Choroid plexus epithelial cell (primary cell): ENCODE measurements at regions not wholly inside any gene's neighbourhood (a gene's known extent, or its start where the extent isn't known, plus 50 kb on each side); places are given as distances from the start of the nearest gene placed in this dataset.
A peak's percentile ranks its signal among the peaks of the same experiment; 100 is the strongest.

Experiments
- DNase-seq: peaks from one replicate; pipeline ENCODE4 v3.0.0-alpha.2; 2010; ENCODE audit warnings: low read depth
- H3K4me3 ChIP-seq: 2 replicates; pipeline ENCODE4 v1.5.1; 2011; ENCODE audit warnings: low read depth, mild to moderate bottlenecking, control low read depth, low read length, moderate library complexity
- CTCF ChIP-seq: conservative IDR thresholded peaks from 2 replicates; pipeline ENCODE4 v1.5.1; 2011; ENCODE audit warnings: low read depth, mild to moderate bottlenecking, control low read depth, inconsistent platforms, low read length, moderate library complexity

DNA sequence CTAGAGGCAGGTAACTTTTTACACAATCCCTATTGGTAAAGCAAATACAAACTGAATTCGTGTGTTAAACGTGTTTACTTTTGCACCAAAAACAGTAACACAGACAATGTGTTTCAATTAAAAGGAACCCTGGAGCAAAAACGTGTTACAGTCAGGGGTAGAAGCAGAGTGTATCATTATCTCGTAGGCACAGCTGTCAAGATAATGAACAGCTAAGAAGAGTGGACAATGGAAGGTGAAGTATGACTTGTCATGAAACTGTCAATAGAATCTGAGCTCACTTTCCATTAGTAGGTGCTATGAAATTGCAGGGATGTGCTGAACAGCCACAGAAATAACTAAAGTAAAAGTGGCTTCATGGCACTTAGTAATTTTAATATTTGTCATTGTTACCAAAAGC is 1229.8 kb upstream of the WWC1 start:
- no peak overlapping the region for H3K4me3 ChIP-seq
- TF ChIP-seq CTCF: no peak
- DNase-seq: no peak

- DNase-seq: no peak
These were observed 1228.3 kb upstream of the WWC1 start for GRCh38 chr5:167063116-167063515.

DNA sequence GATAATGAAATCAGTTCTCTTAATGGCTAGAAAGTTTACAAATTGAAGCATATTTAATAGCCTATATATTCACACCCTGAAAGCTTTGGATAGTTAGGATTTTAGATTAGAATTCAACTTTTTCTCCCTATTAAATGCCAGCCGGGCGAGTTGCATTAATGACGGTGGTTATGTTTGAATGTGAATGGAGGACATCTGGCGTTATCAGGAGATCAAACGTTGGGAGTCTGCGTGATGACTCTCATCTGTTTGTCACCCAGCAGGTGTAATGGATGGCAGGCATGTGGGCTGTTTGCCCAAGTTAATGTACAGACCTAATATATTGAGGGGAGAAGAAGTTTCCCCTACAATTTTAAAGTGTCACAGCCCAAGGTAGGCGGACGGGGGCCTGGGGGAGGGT is 1227.7 kb upstream of the WWC1 start:
- no peak for DNase-seq
- no peak overlapping the region for H3K4me3 ChIP-seq
- no peak for TF ChIP-seq CTCF

More at GRCh38 chr5:167063116-167063515, 1228.3 kb upstream of the WWC1 start:
- TF ChIP-seq CTCF: no peak
- no peak overlapping the region for H3K4me3 ChIP-seq

- no peak overlapping the region for H3K4me3 ChIP-seq
- peak; percentile 4 for DNase-seq
- TF ChIP-seq CTCF: no peak
These were observed 1227.2 kb upstream of the WWC1 start for GRCh38 chr5:167064198-167064776.

DNA sequence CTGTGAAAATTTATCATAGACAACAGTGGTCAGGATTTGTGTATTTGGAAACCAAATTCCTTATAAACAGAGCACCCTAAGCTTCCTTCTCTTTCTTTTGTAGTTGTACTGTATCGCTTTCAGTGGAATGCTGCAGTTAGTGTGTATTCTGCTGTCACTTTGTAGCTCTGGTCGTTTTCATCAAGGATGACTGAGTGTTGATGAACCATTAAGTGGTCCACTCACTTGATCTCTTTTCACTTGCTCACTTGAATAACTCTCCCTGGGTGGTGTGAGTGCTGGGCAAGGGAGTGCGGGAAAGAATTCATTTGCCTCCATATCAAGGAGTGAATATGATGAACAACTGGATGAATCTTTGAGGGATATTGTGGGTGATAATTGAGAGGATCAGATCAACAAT is 1225.7 kb upstream of the WWC1 start:
- no peak for DNase-seq
- no peak overlapping the region for H3K4me3 ChIP-seq
- no peak for TF ChIP-seq CTCF

DNA sequence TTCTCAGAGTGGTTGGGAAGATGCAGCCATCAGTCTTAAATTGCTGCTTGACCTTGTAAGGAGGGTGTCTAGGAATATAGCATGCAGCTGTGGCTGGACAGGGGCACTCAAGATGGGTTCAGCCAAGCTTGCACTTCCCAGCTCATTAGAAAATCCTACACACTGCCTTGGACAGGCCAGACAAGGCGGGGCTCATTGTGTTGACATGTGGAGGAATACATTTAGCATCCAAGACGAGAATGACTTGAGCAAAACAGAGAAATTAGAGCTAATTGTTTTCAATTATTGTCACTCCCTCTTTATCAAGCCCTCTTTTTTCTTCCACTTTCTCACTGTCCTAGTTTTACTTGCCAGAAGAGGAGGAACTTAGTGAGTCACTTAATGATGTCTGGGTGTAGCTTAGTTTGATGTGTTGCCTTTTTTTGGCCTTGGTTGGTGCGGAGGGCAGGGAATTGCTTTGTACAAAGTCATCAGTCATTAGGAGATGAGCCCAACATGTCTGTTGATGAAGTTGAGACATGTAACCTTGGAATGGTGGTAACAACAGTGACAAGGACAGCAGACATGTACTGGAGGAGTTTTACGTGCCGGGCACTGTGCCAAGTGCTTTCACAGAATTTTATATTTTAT is 1219.3 kb upstream of the WWC1 start:
- TF ChIP-seq CTCF: no peak
- no peak overlapping the region for H3K4me3 ChIP-seq
- no peak for DNase-seq

DNA sequence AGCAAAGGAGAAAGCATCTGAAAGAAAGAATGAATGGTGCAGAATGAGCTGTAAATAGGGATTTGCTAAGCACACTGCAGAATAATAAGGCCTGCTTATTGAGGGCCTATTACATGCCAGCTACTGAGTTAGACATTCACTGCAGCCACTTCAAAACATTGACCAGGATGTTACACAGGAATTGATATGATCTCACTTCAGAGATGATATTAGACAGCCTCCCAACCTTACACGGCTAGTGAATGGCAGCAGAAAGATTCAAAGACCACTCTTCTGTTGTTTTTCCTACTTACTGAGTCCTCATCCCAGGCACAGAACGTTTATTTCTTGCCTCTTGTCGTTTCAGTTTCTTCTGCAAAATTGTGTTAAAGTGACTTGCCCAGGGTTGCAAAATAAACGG is 1209.9 kb upstream of the WWC1 start:
- H3K4me3 ChIP-seq: no peak overlapping the region
- no peak for TF ChIP-seq CTCF
- DNase-seq: no peak
